HG03175 (cell line): ENCODE measurements at regions not wholly inside any gene's neighbourhood (a gene's known extent, or its start where the extent isn't known, plus 50 kb on each side); places are given as distances from the start of the nearest gene placed in this dataset.
"Not testable (repeated sequence)": the region's sequence is repeated elsewhere in the genome, so short reads cannot be mapped to it uniquely, and the experiment has no call there.

ENCODE experiments used
- ATAC-seq: cut with Tn5 transposase; IDR thresholded peaks from one replicate; pipeline ENCODE4 v1.9.1; 2021; ENCODE audit warnings: mild to moderate bottlenecking, moderate library complexity; ENCODE audit not compliant: unreplicated experiment

DNA sequence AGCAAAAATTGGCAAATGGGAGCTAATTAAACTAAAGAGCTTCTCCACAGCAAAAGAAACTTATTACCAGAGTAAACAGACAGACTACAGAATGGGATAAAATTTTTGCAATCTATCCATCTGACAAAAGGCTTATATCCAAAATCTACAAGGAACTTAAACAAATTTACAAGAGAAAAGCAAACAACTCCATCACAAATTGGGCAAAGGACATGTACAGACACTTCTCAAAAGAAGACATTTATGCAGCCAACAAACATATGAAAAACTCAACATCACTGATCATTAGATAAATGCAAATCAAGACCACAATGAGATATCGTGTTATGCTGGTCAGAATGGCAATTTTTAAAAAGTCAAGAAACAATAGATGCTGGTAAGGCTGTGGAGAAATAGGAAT, 315.6 kb downstream of the DMAC1 start:
- ATAC-seq: not testable (repeated sequence)

DNA sequence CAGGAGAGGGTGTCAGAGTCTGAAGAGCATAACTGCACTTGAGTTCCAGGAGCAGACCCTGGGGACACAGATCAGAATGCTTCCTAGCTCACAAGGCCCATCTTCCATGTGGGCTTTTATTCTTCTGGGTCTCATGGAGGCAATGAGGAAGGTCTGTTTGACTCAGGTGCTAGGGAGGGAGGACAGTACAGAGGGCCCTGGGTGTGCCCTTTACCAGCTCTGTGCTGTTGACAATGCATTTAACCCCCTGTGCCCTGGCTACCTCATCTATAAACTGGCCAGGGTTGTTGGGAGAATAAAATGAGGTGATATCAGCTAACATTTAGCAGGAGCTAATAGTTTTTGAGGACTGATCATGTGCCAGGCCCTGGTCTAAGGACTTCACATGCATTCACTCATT, 318.0 kb downstream of the DMAC1 start:
- ATAC-seq: no peak

DNA sequence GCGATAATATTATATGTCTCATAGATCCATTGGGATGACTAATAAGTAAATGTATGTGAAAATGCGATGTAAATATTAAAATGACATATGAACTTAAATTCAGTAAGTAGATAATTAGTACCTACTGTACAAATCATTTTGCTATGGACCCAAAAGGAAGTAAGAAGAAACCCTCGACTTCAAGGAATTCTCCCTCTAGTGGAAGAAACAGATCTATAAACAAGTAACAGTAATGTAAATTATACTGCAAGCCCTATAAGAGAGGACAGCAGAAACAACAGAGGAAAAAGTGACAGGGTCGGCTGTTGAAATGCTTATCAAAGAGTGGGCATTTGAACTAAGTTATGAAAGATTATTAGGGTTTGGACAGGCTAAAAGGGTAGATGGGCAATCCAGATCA, 320.3 kb downstream of the DMAC1 start:
- ATAC-seq: no peak

DNA sequence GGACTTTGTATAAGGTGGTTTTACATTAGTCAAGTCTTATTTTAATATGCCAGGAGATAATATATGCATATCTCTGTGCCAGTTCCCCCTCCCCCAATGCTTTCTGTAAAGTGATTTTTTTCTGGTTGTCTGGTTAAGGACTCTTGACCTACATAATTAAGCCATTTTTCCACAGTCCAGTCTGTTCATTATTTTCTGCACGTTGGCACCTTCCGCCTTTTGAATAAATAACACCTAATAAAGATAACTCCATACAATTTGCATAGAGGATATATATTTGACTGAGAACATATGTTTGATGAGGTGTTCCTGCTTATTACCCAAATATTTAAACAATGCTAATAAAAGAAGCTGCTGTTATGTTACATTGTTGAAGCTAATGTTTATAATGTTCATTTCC, 320.9 kb downstream of the DMAC1 start:
- ATAC-seq: no peak

DNA sequence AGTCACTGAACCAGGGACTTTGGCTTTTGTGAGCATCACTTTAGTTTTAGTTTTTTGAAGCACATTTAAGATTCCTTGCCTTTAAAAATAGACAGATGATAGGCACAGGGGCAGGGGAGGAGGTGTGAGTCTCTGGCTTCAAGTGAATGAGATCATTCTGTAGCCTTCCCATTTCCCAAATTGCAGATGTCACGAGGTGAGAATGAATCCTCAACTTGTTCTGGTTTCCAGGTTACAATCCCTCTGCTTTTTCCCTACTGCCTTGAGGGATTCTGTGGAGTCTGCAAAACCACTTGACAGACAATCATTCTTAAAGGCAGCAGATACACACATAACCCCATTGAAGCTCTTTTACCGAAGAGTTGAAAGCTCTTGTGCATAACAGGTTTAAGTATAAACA, 332.4 kb downstream of the DMAC1 start:
- ATAC-seq: no peak

DNA sequence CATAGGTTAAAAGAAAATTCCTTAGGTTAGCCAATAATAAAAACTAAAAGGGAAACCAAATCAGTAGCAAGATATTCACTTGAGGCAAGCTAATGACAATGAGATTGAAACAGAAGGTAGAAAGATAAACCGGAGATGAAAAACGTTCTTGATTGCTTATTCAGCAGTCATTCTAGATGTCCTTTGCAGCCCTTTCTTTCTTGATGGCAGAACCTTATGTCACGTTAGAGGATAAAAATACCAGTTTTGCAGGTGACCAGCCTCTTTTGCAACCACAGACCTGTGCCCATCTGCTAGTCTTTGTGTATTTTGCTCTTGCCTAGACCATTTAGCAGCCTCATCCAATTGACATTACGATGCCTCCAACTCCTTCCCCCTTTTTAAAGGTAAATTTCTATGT, 337.8 kb downstream of the DMAC1 start:
- no peak for ATAC-seq

DNA sequence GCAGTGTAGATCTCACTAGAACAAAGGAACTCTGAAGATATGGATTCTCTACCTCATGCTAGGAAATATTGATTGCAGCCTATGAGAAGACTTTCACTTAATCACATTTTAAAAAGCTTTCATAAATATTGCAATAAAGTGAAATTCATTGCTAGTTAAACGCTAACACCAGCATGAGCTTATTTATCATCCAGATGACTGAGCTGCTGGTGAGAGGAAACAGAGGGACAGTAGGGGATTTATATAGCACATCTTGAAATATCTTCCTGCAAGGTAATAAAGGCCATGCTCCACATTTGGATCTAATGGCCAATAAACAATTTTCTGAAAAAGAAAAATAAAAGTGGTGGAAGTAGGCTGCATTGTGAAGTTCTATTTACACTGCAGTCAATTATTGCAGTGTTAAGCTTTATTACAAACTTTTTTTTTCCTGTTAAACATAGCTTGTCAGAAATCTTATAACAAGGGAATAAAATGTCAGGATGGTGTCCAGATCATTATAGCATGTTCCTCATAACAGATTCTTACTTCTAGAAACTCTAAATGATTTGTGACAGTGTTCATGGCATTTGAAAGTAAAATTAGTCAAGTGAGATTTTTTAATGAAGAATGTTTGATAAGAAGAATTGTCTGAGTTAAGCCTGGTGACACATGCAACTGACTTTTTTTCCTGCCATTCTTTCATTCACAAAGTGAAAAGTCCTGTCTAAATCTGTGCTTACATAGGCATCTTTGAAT, 342.6 kb downstream of the DMAC1 start:
- ATAC-seq: no peak

DNA sequence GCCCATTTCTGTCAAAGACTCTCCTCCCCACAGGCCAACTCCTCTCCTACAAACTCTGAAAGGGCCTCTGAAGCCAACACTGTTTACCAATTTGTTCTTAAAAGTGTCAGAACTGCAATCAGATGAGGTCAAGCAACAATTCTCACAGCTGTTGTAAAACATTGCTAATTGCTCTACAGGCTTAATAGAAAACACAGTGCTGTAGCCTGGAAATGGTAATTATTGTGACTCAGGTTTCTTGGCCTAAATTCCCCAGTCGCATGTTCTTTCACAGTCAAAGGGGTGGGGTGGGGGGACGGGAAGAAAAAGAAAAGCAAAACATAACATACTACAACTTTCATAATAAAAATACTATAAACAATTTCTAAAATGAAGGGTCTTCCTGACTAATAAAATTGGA, 343.2 kb downstream of the DMAC1 start:
- no peak for ATAC-seq

DNA sequence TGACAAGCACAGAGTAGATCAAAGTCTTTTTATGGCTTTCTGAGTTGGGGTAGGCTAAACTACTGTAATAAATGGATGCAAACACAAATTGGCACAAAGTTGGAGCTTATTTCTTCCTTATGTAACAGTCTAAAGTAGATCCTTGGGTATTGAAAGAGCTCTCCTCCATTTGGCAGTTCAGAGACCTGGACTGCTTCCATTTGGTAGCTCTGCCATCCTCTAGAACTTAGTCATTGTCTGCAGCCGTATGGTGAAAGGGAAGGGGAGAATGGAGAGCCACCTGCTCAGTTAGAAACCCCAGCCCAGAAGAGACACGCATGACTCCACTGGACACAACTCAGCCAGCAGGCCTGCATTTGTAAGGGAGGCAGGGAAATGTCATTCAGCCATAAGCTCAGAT, 345.0 kb downstream of the DMAC1 start:
- ATAC-seq: no peak

DNA sequence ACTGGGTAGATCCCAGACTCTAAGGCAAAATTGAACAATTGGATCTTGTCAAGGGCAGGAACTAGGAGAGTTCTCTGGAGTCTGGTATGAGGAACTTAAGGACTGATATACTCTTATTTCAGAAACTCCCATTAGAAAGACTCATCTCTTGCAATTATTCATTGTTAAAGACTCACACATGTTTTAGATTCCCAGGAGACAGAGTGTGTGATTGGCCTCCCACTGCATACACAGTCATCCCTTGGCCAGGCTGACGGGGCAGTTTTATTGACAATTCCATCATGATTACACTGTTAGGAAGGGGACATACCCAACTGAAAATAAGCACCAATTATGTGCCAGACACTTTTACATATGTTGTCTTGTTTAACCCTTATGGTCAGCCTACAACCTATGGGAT, 347.2 kb downstream of the DMAC1 start:
- no peak for ATAC-seq

DNA sequence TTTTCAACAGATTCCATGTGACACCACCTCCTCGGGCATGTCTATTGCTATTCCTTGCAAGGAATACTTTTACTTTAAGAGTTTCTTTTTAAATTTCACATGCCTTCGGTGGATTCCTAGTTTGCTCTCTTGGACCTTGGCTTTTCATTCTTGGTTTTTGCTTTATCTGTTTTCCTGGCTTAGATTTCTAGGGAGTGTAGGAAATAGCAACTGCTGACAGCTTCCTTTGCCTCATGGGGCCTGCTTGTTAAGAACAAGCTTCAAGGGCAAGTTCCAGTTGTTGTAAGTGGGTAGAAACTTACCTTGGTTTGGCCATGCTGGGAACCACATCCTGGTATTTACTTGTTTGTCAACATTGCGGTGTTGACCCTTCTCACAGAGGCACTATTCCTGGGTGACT, 348.5 kb downstream of the DMAC1 start:
- ATAC-seq: no peak

DNA sequence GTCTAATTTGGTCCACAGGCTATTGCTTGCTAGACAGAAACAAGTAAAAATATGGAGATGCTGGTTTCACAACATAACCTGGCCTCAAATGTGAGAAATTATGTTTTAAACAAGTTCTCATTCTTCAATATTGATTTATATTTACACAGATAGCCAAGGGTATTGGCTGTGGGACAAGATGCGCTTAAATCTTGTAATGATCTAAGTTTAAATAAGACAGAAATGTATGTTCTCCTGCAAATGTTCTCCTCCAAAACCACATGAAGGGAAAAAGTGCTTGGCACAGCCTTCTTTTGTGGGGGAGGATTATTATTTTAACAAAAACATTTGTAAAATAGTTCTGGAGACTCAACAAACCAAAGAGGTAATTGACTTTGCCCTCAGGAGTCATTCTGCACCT, 356.0 kb downstream of the DMAC1 start:
- ATAC-seq: no peak

DNA sequence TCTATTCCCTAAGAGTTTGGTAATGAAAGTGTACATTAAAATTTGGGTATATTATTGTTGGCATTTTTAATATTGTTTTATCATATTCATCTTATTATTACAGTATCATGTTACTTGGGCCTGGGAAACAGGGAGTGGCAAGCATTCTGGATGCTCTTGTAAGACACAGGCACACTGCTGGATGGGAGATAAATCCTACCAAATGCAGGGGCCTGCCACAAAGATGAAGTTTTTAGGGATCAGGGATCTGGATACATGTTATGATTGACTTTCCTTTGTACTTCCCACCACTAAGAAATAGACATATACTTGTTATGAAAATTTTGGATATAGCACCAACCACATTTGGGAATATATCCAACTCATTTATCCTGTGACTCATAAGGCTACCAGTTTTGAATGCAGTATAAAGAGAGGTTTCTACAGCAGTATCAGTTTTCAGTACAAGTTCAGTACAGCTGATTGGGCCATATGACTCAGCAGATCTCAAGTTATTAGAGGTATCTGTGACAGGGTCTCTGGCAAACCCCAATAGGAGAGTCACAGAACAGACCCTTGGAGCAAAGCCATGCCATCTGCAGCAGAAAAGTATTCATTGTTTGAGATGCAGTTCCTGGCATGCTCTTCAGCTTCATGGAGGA, 360.1 kb downstream of the DMAC1 start:
- ATAC-seq: no peak

DNA sequence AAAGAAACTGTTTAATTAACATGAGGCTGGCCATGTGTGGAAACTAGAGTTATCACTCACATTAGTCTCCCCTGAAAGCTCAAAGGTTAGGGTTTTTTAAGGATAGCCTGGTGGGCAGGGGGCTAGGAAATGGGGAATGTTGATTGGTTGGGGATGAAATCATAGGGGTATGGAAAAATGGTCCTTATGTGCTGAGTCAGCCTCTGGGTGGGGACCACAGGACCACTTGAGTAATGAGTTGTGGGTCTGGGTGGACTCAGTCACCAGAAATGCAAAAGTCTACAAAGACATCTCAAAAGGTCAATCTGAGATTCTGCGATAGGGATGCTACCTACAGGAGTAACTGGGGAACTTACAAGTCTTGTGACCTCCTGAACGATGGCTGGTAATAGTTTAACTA, 362.8 kb downstream of the DMAC1 start:
- ATAC-seq: no peak

DNA sequence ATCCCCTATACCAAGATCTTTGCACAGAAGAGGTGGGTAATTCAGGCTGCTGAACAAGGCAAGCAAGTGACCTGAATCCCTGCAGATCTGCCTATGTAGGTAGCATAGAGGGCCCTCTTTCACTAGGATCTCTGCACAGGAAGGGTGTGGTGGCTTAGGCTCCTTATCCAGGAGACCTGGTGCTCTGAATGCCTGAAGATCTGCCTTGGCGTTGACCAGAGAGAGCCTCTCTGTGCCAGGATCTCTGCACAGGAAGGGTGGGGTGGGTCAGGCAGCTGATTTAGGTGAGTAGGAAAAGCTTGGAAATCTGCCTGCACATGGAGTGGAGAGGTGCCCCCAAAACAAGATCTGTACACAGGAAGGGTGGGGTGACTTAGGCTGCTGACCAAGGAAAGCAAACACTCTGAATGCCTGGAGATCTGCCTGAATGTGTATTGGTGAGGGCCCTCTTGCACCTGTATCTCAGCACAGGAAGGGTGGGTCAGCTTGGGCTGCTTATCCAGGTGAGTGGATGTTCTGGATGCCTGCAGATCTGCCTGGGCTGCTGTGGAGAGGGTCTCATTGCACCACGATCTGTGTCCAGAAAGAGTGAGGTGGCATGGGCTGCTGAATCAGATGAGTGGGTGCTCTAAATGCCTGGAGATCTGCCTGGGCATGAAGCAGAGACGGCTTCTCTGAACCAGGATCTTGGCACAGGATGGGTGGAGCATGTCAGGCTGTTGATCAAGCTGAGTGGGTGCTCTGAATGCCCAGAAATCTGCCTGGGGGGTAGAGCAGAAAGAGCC, 365.9 kb downstream of the DMAC1 start:
- ATAC-seq: no peak

DNA sequence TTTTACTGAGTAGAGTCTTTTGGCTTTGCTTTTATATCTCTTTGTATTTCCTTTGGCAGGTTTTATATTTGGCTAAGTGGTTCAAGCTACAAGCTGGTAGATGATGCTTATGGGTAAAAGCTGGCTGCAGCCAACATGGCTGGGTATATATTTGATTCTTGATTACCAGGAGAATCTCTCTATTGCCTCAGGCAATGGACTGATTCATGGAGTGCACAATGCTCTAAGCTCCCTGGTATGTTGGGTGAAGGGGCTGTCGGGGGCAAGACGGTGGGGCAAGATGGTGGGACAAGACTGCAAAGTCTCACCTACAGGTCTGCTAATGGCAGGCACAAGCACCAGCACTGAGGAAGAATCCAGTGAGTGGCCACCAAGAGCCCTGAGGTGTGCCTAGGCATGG, 366.6 kb downstream of the DMAC1 start:
- no peak for ATAC-seq

DNA sequence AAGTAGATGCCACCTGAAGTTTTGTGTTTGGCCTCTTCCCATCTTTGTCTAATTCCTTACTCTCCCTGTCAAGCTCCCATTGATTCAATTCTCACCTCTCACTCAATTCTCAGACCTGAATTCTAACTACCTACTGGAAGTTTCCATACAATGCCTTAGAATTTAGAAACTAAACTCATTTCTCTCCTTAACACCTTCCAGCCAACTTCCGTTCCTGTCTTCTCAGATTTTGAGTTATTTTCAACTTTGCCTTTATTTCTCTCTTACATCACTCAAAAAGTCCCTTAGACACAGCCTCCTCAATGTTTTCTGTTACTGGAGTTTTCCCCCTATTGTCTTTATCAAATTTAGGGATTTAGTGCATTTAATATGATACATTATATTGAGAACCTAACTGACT, 382.2 kb downstream of the DMAC1 start:
- not testable (repeated sequence) for ATAC-seq

DNA sequence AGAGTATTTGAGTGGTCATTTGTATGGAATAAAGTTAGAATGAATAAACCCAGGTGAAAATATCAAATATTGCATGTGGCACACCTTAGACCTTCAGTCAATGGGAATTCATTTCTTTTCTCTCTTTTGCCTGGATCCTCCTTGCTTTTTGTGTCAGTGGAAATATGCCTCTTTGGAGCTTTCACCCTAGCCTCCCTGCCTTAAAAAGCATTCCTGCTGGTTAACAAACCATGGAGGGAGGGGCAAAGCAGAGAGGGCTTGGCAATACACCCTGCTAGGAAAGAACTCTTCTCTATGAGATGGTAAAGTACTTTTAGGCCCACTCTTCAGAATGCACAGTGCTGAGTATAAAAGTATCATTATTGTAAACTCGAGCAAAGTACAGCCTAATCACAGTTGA, 383.7 kb downstream of the DMAC1 start:
- no peak for ATAC-seq

DNA sequence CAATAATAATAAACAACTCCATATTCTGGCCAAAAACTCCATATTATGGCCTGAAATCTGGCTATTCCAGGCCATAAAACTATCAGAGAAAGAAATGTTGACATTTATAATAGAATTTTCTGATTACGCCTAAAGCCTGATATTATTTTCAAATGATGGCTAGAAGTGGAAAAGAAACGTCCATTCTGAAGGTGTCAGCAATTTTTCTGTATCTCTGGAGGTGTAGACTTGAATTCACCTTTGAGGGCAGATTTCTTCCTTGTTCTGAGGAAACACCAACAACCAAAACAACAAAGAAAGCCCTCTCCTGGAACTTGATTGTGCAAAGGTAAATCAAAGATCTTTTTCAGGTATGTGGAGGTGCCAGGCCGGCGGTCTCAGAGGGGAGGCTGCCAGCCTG, 390.7 kb downstream of the DMAC1 start:
- no peak for ATAC-seq

DNA sequence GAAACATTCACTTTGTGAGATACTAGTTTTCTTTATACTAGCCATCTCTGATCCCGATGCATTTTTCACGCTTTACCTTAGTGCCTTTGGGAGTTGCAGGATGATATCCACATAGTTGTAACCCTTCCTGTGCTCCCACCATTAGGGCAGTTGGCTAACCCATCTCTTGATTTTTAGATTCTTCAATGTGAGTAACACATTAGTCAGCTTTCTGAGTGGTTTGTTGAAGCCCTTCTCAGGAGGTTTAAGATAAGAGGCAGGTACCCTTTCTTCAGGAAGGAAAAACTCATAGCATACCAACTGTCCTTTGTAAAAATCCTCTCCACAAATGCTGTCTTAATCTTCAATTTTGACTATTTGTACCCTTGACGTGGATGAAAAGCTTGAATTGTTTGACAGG, 392.3 kb downstream of the DMAC1 start:
- ATAC-seq: no peak

DNA sequence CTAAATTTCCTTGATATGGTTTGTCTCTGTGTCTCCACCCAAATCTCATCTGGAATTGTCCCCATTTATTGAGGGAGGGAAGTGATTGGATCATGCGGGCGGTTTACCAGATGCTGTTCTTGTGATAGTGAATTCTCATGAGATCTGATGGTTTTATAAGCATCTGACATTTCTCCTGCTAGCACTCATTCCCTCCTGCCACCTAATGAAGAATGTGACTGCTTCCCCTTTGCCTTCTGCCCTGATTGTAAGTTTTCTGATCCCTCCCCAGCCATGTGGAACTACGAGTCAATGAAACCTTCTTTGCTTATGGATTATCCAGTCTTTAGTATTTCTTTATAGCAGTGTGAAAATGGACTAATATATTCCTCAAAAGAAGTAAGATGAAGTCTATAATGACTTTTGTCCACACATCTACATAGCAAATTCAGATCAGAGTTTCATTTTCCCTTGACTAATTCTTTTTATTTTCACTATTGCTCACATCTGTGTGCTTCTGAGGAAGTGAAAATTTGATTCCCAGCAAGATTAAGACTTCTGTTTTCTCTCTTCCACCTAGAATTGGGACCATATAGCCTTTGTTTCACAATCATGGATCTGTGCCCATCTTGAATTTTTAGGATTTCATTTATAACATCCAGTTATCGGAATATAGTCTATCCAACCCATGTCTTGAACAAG, 393.5 kb downstream of the DMAC1 start:
- peak; percentile 83 for ATAC-seq
